Stimulated activated CD8-positive, alpha-beta memory T cell treated with anti-CD3 and anti-CD28 coated beads, Interleukin-7, amount 100 ng/mL, for 24 hours (primary cell): ENCODE measurements at regions not wholly inside any gene's neighbourhood (a gene's known extent, or its start where the extent isn't known, plus 50 kb on each side); places are given as distances from the start of the nearest gene placed in this dataset.

ENCODE experiments used
- DNase-seq: peaks from one replicate; pipeline ENCODE4 v3.0.0-alpha.2; 2020; ENCODE audit warnings: low read depth

- DNase-seq = no peak
Observed at GRCh38 chrX:40485102-40485826, 95.5 kb upstream of the ATP6AP2 start.

- no peak for DNase-seq
Observed at GRCh38 chrX:40484408-40485091, 96.2 kb upstream of the ATP6AP2 start.

GRCh38 chrX:40483502-40483901 is 97.3 kb upstream of the ATP6AP2 start:
- DNase-seq = no peak

- no peak for DNase-seq
Observed at GRCh38 chrX:40479777-40480318, 100.9 kb upstream of the ATP6AP2 start.

GRCh38 chrX:40478474-40479065 is 102.2 kb upstream of the ATP6AP2 start:
- DNase-seq = no peak

- no peak for DNase-seq
Observed at GRCh38 chrX:40476958-40477357, 103.8 kb upstream of the ATP6AP2 start.

- DNase-seq = no peak
Observed at GRCh38 chrX:40474645-40475044, 106.1 kb upstream of the ATP6AP2 start.

- DNase-seq = no peak
Observed at GRCh38 chrX:40474205-40474626, 106.6 kb upstream of the ATP6AP2 start.

- no peak for DNase-seq
Observed at GRCh38 chrX:40473460-40474204, 107.1 kb upstream of the ATP6AP2 start.

GRCh38 chrX:40471965-40472648 is 108.7 kb upstream of the ATP6AP2 start:
- DNase-seq = no peak

- DNase-seq = no peak
Observed at GRCh38 chrX:40470830-40471429, 109.8 kb upstream of the ATP6AP2 start.

GRCh38 chrX:40469316-40469715 is 111.5 kb upstream of the ATP6AP2 start:
- DNase-seq = no peak

- DNase-seq = no peak
Observed at GRCh38 chrX:40468033-40468846, 112.5 kb upstream of the ATP6AP2 start.

- DNase-seq = no peak
Observed at GRCh38 chrX:40467454-40467853, 113.3 kb upstream of the ATP6AP2 start.

- no peak for DNase-seq
Observed at GRCh38 chrX:40465735-40466551, 114.8 kb upstream of the ATP6AP2 start.

GRCh38 chrX:40462795-40463194 is 118.0 kb upstream of the ATP6AP2 start:
- DNase-seq = no peak

- DNase-seq = no peak
Observed at GRCh38 chrX:40460926-40461325, 119.8 kb upstream of the ATP6AP2 start.

GRCh38 chrX:40459571-40460158 is 121.1 kb upstream of the ATP6AP2 start:
- DNase-seq = no peak

- no peak for DNase-seq
Observed at GRCh38 chrX:40457406-40457805, 123.4 kb upstream of the ATP6AP2 start.
